ENCODE measurements at regions not wholly inside any gene's neighbourhood (a gene's known extent, or its start where the extent isn't known, plus 50 kb on each side); places are given as distances from the start of the nearest gene placed in this dataset.

DNA sequence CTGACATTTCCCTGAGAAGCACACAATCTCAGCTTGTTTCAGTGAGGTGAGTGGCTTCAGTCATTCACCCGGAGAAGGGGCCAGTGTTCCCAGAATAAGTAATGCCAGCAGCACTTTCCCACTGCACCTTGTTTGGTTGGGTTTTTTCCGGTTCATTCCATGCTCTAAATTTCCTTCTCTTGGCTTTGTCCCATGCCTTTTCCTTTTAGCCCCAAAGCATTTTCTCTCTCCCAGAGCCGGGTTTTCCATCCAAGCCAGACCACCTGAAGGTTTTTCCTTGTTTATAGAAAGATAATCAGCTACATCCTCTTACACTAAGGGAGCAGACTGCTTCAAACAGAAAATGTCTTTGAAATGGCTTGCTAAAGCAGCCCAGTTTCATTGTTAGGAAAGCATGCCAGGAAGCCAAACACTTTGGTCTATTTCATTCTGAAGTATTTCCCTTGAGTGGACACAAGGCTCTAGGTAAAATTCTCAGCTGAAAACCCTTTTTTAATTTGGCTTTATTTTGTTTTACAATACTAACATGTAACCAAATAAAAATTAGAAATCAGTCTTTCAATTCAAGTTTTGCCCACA, 501.6 kb downstream of the DTWD2 start:
- H3K4me1 ChIP-seq, result peaks cover 7% of the 10 kb centered on the region
- no peak for TF ChIP-seq CTCF (IDR thresholded peaks at IDR 0.05; ENCODE audit: borderline replicate concordance)
- intact Hi-C loops (cut with micrococcal nuclease), result no loop called here
- H3K9me3 ChIP-seq (replicated peaks), result no peaks in the 10 kb centered on the region
- no peak overlapping the region for H3K4me3 ChIP-seq
- no peak for DNase-seq
- no peaks in the 10 kb centered on the region for H3K27me3 ChIP-seq (ENCODE audit: low read depth)
- H3K36me3 ChIP-seq, result no peaks in the 10 kb centered on the region
- H3K27ac ChIP-seq (replicated peaks), result no peak overlapping the region

DNA sequence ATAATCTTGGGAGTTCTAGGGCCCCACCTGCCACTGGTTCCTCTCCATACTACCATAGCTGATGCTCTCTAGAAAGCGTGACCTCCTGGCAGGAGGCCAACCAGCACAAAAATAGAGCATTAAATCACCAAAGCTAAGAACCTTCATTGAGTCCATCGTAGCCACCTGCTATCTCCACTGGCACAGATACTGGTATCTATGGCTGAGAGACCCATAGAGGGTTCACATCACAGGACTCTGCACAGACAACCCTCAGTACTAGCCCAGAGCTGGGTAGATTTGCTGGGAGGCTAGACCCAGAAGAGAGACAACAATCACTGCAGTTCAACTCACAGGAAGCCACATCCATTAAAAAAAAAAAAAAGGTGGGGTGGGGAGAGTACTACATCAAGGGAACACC, 509.1 kb downstream of the DTWD2 start:
- no peak for DNase-seq
- no peaks in the 10 kb centered on the region for H3K36me3 ChIP-seq
- TF ChIP-seq CTCF (IDR thresholded peaks at IDR 0.05; ENCODE audit: borderline replicate concordance), result no peak

GRCh38 chr5:118478852-118479251, 509.5 kb downstream of the DTWD2 start:
- TF ChIP-seq CTCF (IDR thresholded peaks at IDR 0.05; ENCODE audit: borderline replicate concordance), result no peak

More for the DNA sequence above, 509.1 kb downstream of the DTWD2 start:
- Histone ChIP-seq H3K9me3 (replicated peaks) (peaks cover 12% of the 10 kb centered on the region), H3K27me3 (ENCODE audit: low read depth) (no peaks in the 10 kb centered on the region), H3K27ac (replicated peaks) (no peak overlapping the region), H3K4me3 (no peak overlapping the region), H3K4me1 (peaks cover 7% of the 10 kb centered on the region)
- intact Hi-C loops (cut with micrococcal nuclease), result no loop called here

GRCh38 chr5:118468085-118468484, 520.3 kb downstream of the DTWD2 start:
- DNase-seq, result no peak
- intact Hi-C loops (cut with micrococcal nuclease), result no loop called here
- Histone ChIP-seq H3K9me3 (replicated peaks) (no peaks in the 10 kb centered on the region), H3K36me3 (peaks cover 3% of the 10 kb centered on the region), H3K4me1 (peaks cover 11% of the 10 kb centered on the region), H3K4me3 (no peak overlapping the region), H3K27ac (replicated peaks) (no peak overlapping the region), H3K27me3 (ENCODE audit: low read depth) (no peaks in the 10 kb centered on the region)
- TF ChIP-seq CTCF (IDR thresholded peaks at IDR 0.05; ENCODE audit: borderline replicate concordance), result no peak

More at GRCh38 chr5:118478852-118479251, 509.5 kb downstream of the DTWD2 start:
- Histone ChIP-seq H3K36me3 (no peaks in the 10 kb centered on the region), H3K4me1 (peaks cover 7% of the 10 kb centered on the region), H3K27me3 (ENCODE audit: low read depth) (no peaks in the 10 kb centered on the region), H3K4me3 (no peak overlapping the region), H3K9me3 (replicated peaks) (peaks cover 12% of the 10 kb centered on the region), H3K27ac (replicated peaks) (no peak overlapping the region)
- DNase-seq, result no peak
- intact Hi-C loops (cut with micrococcal nuclease), result no loop called here

DNA sequence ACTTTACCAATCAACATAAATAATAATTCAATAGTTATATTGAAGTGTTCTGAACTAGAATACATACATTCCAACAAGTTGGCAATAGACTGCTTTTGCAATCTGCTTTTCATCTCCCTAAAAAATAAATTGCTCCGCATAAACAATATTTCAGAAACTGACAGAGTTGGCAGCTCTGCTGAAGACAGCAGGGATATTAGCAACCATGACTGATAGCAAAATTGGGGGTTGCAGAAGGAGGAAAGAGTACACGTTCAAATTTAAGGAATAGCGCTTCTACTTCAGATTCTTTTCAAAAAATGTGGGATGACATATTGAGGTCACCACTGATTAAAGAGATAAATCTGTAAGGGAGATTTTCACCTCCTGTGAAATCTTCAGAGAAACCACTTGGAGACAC, 521.2 kb downstream of the DTWD2 start:
- DNase-seq, result no peak
- no peak for TF ChIP-seq CTCF (IDR thresholded peaks at IDR 0.05; ENCODE audit: borderline replicate concordance)
- Histone ChIP-seq H3K36me3 (peaks cover 3% of the 10 kb centered on the region), H3K27me3 (ENCODE audit: low read depth) (no peaks in the 10 kb centered on the region), H3K4me3 (no peak overlapping the region), H3K4me1 (peaks cover 11% of the 10 kb centered on the region), H3K27ac (replicated peaks) (no peak overlapping the region), H3K9me3 (replicated peaks) (no peaks in the 10 kb centered on the region)
- intact Hi-C loops (cut with micrococcal nuclease), result no loop called here

All from left ventricle myocardium inferior (tissue), 1 donor.